ENCODE measurements at regions not wholly inside any gene's neighbourhood (a gene's known extent, or its start where the extent isn't known, plus 50 kb on each side); places are given as distances from the start of the nearest gene placed in this dataset.

DNA sequence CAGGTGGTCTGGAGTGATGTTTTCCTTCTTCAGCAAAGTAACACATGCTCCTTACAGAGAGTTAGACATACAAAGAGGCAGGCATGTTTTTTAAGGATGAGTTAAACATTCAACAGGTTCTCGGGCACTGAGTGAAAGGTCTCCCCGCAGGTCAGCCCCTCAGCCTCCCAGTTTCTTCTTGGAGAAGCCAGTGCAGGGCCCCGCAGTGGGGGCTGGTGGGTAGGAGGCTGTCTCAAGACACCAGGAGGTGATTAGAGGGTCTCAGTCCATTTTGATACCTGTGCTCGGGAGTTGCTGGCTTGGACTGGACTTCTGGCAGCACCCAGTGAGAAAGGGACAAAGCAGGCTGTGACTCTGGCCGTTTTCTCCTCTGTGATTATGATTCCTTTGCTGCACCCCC lies 78.6 kb upstream of the ZNF479 start:
- DNase-seq, result no peak
- H3K27ac ChIP-seq, result no peak overlapping the region
- TF ChIP-seq, protein P1, sequence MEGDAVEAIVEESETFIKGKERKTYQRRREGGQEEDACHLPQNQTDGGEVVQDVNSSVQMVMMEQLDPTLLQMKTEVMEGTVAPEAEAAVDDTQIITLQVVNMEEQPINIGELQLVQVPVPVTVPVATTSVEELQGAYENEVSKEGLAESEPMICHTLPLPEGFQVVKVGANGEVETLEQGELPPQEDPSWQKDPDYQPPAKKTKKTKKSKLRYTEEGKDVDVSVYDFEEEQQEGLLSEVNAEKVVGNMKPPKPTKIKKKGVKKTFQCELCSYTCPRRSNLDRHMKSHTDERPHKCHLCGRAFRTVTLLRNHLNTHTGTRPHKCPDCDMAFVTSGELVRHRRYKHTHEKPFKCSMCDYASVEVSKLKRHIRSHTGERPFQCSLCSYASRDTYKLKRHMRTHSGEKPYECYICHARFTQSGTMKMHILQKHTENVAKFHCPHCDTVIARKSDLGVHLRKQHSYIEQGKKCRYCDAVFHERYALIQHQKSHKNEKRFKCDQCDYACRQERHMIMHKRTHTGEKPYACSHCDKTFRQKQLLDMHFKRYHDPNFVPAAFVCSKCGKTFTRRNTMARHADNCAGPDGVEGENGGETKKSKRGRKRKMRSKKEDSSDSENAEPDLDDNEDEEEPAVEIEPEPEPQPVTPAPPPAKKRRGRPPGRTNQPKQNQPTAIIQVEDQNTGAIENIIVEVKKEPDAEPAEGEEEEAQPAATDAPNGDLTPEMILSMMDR (IDR thresholded peaks at IDR 0.05; ENCODE audit: low read depth, low read length, missing control alignments), result no peak
- H3K36me3 ChIP-seq (replicated peaks), result no peaks in the 10 kb centered on the region
- H3K4me3 ChIP-seq (ENCODE audit: low read depth, low read length), result no peak overlapping the region
- H3K27me3 ChIP-seq (replicated peaks), result no peaks in the 10 kb centered on the region
- in situ Hi-C loops (cut with HindIII; ENCODE audit: low pct_ligation_motif_present, low sequenced_read_pairs), result no loop called here

DNA sequence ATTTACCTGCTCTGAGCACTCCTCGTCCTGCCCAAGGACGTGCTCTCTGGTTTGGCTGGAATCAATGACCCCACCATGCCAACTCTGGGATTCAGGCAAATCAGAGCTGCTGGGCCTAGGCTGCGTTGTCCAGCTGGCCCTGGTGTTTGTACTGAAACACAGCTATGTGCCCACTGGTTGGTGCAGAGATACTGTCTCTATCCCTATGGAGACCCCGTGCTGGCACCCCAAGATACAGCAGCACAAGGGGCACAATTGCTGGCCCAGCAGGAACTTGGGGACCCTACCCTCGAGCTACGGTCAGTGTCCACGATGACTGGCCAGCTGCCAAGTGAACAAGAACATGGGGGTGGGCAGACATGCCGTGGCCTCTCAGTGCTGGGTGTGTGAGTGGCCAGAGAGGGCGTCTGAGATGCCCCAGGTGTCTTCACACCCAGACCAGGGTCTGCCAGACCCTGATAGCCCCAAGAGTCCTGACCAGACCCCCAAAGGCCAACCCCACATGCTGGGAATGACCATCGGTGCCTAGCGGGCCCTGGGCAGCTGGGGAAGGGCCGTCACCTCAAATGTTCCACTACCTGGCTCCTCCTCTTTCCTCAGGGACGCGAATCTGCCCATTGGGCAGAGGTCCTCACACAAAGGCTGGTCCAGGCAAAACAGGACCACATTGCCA lies 79.3 kb upstream of the ZNF479 start:
- no peak overlapping the region for H3K4me3 ChIP-seq (ENCODE audit: low read depth, low read length)
- DNase-seq, result no peak
- no peaks in the 10 kb centered on the region for H3K27me3 ChIP-seq (replicated peaks)
- TF ChIP-seq, protein P1 (IDR thresholded peaks at IDR 0.05; ENCODE audit: low read depth, low read length, missing control alignments), result no peak
- in situ Hi-C loops (cut with HindIII; ENCODE audit: low pct_ligation_motif_present, low sequenced_read_pairs), result no loop called here
- no peak overlapping the region for H3K27ac ChIP-seq
- H3K36me3 ChIP-seq (replicated peaks), result no peaks in the 10 kb centered on the region

- no peaks in the 10 kb centered on the region for H3K36me3 ChIP-seq (replicated peaks)
- in situ Hi-C loops (cut with HindIII; ENCODE audit: low pct_ligation_motif_present, low sequenced_read_pairs), result no loop called here
- H3K27me3 ChIP-seq (replicated peaks), result no peaks in the 10 kb centered on the region
- no peak overlapping the region for H3K4me3 ChIP-seq (ENCODE audit: low read depth, low read length)
- TF ChIP-seq, protein P1 (IDR thresholded peaks at IDR 0.05; ENCODE audit: low read depth, low read length, missing control alignments), result no peak
- no peak for DNase-seq
- H3K27ac ChIP-seq, result no peak overlapping the region
Observed at GRCh38 chr7:57215423-57215822, 83.2 kb upstream of the ZNF479 start.

- in situ Hi-C loops (cut with HindIII; ENCODE audit: low pct_ligation_motif_present, low sequenced_read_pairs), result no loop called here
- TF ChIP-seq, protein P1 (IDR thresholded peaks at IDR 0.05; ENCODE audit: low read depth, low read length, missing control alignments), result no peak
- H3K27me3 ChIP-seq (replicated peaks), result no peaks in the 10 kb centered on the region
- no peak for DNase-seq
- H3K4me3 ChIP-seq (ENCODE audit: low read depth, low read length), result no peak overlapping the region
- H3K36me3 ChIP-seq (replicated peaks), result no peaks in the 10 kb centered on the region
- H3K27ac ChIP-seq, result no peak overlapping the region
Observed at GRCh38 chr7:57216340-57216739, 84.1 kb upstream of the ZNF479 start.

DNA sequence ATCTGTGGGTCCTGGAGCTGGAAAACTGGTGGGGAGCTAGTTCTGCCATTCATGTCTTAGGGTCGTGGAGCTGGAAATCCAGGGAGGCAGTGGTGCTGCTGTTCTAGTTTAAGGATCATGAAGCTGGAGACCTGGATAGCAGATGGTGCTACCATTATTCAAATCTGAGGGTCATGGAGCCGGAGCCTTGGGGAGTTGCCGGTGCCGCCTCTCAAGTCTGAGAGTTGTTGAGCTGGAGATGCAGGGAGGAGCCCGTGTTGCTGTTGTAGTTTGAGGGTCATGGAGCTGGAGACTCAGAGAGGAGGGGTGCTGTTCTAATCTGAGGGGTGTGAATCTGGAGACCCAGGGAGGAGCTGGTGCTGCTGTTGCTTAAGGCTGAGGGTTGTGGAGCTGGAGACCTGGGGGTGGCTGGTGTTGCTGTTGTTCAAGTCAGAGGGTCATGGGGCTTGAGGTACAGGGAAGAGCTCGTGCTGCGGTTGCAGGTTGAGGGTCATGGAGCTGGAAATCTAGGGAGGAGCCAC lies 86.0 kb upstream of the ZNF479 start:
- Histone ChIP-seq H3K4me3 (ENCODE audit: low read depth, low read length) (no peak overlapping the region), H3K27me3 (replicated peaks) (no peaks in the 10 kb centered on the region), H3K36me3 (replicated peaks) (no peaks in the 10 kb centered on the region), H3K27ac (no peak overlapping the region)
- TF ChIP-seq, protein P1 (IDR thresholded peaks at IDR 0.05; ENCODE audit: low read depth, low read length, missing control alignments), result no peak
- DNase-seq, result no peak
- in situ Hi-C loops (cut with HindIII; ENCODE audit: low pct_ligation_motif_present, low sequenced_read_pairs), result no loop called here

GRCh38 chr7:57220746-57221145 lies 88.5 kb upstream of the ZNF479 start:
- no peak overlapping the region for H3K4me3 ChIP-seq (ENCODE audit: low read depth, low read length)
- H3K36me3 ChIP-seq (replicated peaks), result no peaks in the 10 kb centered on the region
- in situ Hi-C loops (cut with HindIII; ENCODE audit: low pct_ligation_motif_present, low sequenced_read_pairs), result no loop called here
- H3K27me3 ChIP-seq (replicated peaks), result no peaks in the 10 kb centered on the region
- TF ChIP-seq, protein P1 (IDR thresholded peaks at IDR 0.05; ENCODE audit: low read depth, low read length, missing control alignments), result no peak
- DNase-seq, result no peak
- H3K27ac ChIP-seq, result no peak overlapping the region
